Central memory CD8-positive, alpha-beta T cell (primary cell): ENCODE measurements at regions not wholly inside any gene's neighbourhood (a gene's known extent, or its start where the extent isn't known, plus 50 kb on each side); places are given as distances from the start of the nearest gene placed in this dataset.

Source experiments
- ATAC-seq: fragments of 150-1000 bp; cut with Tn5 transposase; replicated peaks from 2 replicates; pipeline ENCODE4 v1.10.0; 2022; ENCODE audit warnings: mild to moderate bottlenecking, moderate FRiP score, moderate number of reproducible peaks; ENCODE audit not compliant: poor library complexity, severe bottlenecking; ENCODE audit errors: extremely low read depth
- DNase-seq, 2 donors: peaks; one replicate each; pipeline ENCODE4 v3.0.0; 2021; ENCODE audit warnings: low spot score in 2 of 2
- H3K27ac Mint-ChIP-seq: one replicate; pipeline ENCODE4 v1.8.0; 2022; ENCODE audit warnings: low read depth, mild to moderate bottlenecking, moderate library complexity, mixed read lengths
- H3K27me3 Mint-ChIP-seq: one replicate; pipeline ENCODE4 v1.8.0; 2022; ENCODE audit warnings: mixed read lengths
- H3K36me3 Mint-ChIP-seq: one replicate; pipeline ENCODE4 v1.8.0; 2022; ENCODE audit warnings: mild to moderate bottlenecking, moderate library complexity, mixed read lengths; ENCODE audit not compliant: insufficient read depth
- H3K4me1 Mint-ChIP-seq: one replicate; pipeline ENCODE4 v1.8.0; 2022; ENCODE audit warnings: mixed read lengths
- H3K4me3 Mint-ChIP-seq: one replicate; pipeline ENCODE4 v1.8.0; 2022; ENCODE audit warnings: mild to moderate bottlenecking, moderate library complexity, mixed read lengths
- H3K9me3 Mint-ChIP-seq: one replicate; pipeline ENCODE4 v1.8.0; 2022; ENCODE audit warnings: mixed read lengths

- H3K4me3 Mint-ChIP-seq, result no peak overlapping the region
- no peaks in the 10 kb centered on the region for H3K4me1 Mint-ChIP-seq
- H3K27ac Mint-ChIP-seq, result no peak overlapping the region
- H3K36me3 Mint-ChIP-seq, result peaks cover 2% of the 10 kb centered on the region
- ATAC-seq, result no peak
- no peaks in the 10 kb centered on the region for H3K27me3 Mint-ChIP-seq
- peaks cover 17% of the 10 kb centered on the region for H3K9me3 Mint-ChIP-seq
- no peak for DNase-seq
Observed at GRCh38 chr7:46452561-46453135, 531.6 kb upstream of the IGFBP3 start.

GRCh38 chr7:46451846-46452245 is 530.8 kb upstream of the IGFBP3 start:
- Mint-ChIP-seq H3K4me3 (no peak overlapping the region), H3K4me1 (no peaks in the 10 kb centered on the region), H3K36me3 (peaks cover 2% of the 10 kb centered on the region), H3K27me3 (no peaks in the 10 kb centered on the region), H3K27ac (no peak overlapping the region), H3K9me3 (peaks cover 17% of the 10 kb centered on the region)
- ATAC-seq (no peak), DNase-seq (no peak)

DNA sequence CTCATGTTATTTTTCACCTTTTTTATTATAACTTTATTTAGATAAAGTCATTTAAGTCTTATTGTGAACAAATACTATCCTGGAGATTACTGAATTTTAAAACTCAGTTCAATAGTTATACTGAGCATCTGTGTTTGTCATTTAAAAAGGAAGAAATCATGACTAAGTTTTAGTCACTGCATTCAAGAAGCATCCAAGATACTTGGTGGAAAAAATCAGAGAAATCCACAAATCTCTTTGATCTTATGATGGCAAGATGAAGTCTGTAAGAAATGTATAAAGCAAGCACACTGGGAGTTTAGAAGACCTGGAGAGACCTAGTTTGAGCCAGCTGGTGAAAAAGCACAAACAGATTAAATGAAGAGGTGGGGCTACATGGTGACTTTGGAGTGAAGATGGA is 529.8 kb upstream of the IGFBP3 start:
- no peak for ATAC-seq
- no peaks in the 10 kb centered on the region for H3K4me1 Mint-ChIP-seq
- no peaks in the 10 kb centered on the region for H3K27me3 Mint-ChIP-seq
- H3K36me3 Mint-ChIP-seq, result peaks cover 2% of the 10 kb centered on the region
- peaks cover 24% of the 10 kb centered on the region for H3K9me3 Mint-ChIP-seq
- no peak overlapping the region for H3K4me3 Mint-ChIP-seq
- H3K27ac Mint-ChIP-seq, result no peak overlapping the region
- no peak for DNase-seq

GRCh38 chr7:46450425-46450824 is 529.4 kb upstream of the IGFBP3 start:
- H3K36me3 Mint-ChIP-seq, result peaks cover 2% of the 10 kb centered on the region
- no peak for ATAC-seq
- no peak for DNase-seq
- no peak overlapping the region for H3K27ac Mint-ChIP-seq
- no peak overlapping the region for H3K4me3 Mint-ChIP-seq
- H3K4me1 Mint-ChIP-seq, result no peaks in the 10 kb centered on the region
- no peaks in the 10 kb centered on the region for H3K27me3 Mint-ChIP-seq
- H3K9me3 Mint-ChIP-seq, result peaks cover 28% of the 10 kb centered on the region

DNA sequence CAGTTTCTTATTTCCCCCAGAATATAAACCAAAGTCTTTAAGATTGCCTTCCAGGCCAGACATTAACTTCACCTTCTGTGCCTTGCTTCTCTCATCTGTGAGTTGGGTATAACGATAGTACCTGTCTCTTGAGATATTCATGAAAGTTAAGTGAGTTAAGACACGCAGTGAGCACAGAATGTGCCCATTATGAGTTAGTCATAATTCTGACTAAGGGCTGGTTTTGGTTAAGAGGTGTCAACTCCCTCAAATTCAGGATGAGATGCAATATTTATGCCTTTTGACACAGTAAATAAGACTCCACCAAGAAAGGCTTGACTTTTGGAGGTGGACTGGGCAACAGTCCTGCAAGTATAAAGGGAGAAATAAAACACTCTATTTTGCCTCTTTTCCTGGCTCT is 528.7 kb upstream of the IGFBP3 start:
- DNase-seq (no peak), ATAC-seq (no peak)
- Mint-ChIP-seq H3K36me3 (peaks cover 2% of the 10 kb centered on the region), H3K4me3 (no peak overlapping the region), H3K4me1 (no peaks in the 10 kb centered on the region), H3K27me3 (no peaks in the 10 kb centered on the region), H3K9me3 (peaks cover 26% of the 10 kb centered on the region), H3K27ac (no peak overlapping the region)

DNA sequence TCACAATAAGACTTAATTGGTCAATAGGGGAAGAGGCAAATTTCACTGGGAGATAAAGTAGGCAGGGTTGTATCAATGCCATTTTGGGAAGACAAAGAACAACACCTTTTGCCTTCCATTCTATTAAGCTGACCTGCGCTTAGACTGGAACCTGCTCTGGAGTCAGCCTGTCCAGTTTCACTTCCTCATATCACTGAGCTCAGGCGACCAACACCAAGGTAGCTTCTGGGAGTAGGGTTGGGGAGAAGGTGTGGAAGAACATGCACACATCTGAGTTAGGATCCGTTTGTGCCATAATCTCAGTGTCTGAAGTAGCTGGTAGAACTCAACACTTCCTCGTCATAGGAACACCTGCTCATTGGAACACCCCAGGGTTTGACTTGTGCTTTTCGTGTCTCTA is 527.4 kb upstream of the IGFBP3 start:
- peaks cover 2% of the 10 kb centered on the region for H3K36me3 Mint-ChIP-seq
- DNase-seq (no peak), ATAC-seq (no peak)
- no peak overlapping the region for H3K27ac Mint-ChIP-seq
- peaks cover 34% of the 10 kb centered on the region for H3K9me3 Mint-ChIP-seq
- no peaks in the 10 kb centered on the region for H3K27me3 Mint-ChIP-seq
- no peaks in the 10 kb centered on the region for H3K4me1 Mint-ChIP-seq
- H3K4me3 Mint-ChIP-seq, result no peak overlapping the region

DNA sequence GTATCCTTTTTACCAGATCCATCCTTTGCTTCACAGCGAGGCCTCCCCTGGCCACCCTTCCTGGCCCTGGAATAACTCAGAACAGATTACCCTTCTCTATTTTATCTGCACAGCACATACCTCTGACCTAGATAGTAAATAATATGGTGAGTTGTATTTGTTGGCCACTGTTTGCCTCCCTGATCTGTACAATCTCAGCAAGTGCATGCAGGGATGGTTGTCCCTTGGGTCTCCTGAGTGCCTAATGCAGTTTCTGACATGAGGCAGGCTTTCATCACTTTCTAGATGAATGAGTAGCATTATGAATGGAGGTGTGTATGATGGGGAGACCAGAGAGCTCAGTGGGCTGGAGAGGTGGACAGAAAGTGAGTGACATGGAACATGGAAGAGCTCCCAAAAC is 525.1 kb upstream of the IGFBP3 start:
- H3K36me3 Mint-ChIP-seq, result peaks cover 2% of the 10 kb centered on the region
- H3K9me3 Mint-ChIP-seq, result peaks cover 32% of the 10 kb centered on the region
- DNase-seq (no peak), ATAC-seq (no peak)
- no peak overlapping the region for H3K27ac Mint-ChIP-seq
- H3K4me3 Mint-ChIP-seq, result no peak overlapping the region
- no peaks in the 10 kb centered on the region for H3K4me1 Mint-ChIP-seq
- no peaks in the 10 kb centered on the region for H3K27me3 Mint-ChIP-seq

- H3K27ac Mint-ChIP-seq, result no peak overlapping the region
- no peaks in the 10 kb centered on the region for H3K4me1 Mint-ChIP-seq
- DNase-seq, result no peak
- no peak overlapping the region for H3K4me3 Mint-ChIP-seq
- H3K27me3 Mint-ChIP-seq, result no peaks in the 10 kb centered on the region
- H3K36me3 Mint-ChIP-seq, result no peaks in the 10 kb centered on the region
- no peak for ATAC-seq
- peaks cover 28% of the 10 kb centered on the region for H3K9me3 Mint-ChIP-seq
Observed at GRCh38 chr7:46444256-46444655, 523.2 kb upstream of the IGFBP3 start.

DNA sequence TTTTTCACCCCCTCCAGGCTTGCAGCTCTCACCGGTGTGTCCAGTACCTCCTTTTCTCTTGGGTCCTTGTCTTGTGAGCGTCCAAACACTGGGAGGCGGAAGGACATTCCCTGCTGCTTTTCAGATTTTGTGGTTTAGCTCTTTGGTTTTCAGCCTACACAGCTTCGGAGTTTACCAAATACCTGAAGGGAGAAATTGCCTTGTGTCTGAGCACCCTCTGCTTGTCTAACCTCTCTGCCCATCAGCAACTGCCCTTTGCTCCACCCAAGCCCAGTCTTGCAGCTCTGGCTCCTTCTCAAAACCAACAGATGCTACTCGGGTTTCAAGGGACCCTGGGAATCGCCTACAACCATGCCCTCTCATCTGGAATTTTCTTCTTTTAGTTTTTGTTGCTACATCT is 519.1 kb upstream of the IGFBP3 start:
- no peaks in the 10 kb centered on the region for H3K27me3 Mint-ChIP-seq
- DNase-seq (no peak), ATAC-seq (no peak)
- H3K4me3 Mint-ChIP-seq, result no peak overlapping the region
- H3K27ac Mint-ChIP-seq, result no peak overlapping the region
- no peaks in the 10 kb centered on the region for H3K36me3 Mint-ChIP-seq
- H3K4me1 Mint-ChIP-seq, result no peaks in the 10 kb centered on the region
- peaks cover 11% of the 10 kb centered on the region for H3K9me3 Mint-ChIP-seq

- Mint-ChIP-seq H3K9me3 (peaks cover 21% of the 10 kb centered on the region), H3K4me1 (no peaks in the 10 kb centered on the region), H3K36me3 (no peaks in the 10 kb centered on the region), H3K27me3 (no peaks in the 10 kb centered on the region), H3K27ac (no peak overlapping the region), H3K4me3 (no peak overlapping the region)
- no peak for DNase-seq
- no peak for ATAC-seq
Observed at GRCh38 chr7:46432708-46433107, 511.6 kb upstream of the IGFBP3 start.

- H3K9me3 Mint-ChIP-seq, result peaks cover 38% of the 10 kb centered on the region
- DNase-seq, result no peak
- no peak overlapping the region for H3K4me3 Mint-ChIP-seq
- H3K4me1 Mint-ChIP-seq, result no peaks in the 10 kb centered on the region
- no peak overlapping the region for H3K27ac Mint-ChIP-seq
- ATAC-seq, result no peak
- no peaks in the 10 kb centered on the region for H3K27me3 Mint-ChIP-seq
- H3K36me3 Mint-ChIP-seq, result no peaks in the 10 kb centered on the region
Observed at GRCh38 chr7:46428295-46428694, 507.2 kb upstream of the IGFBP3 start.

DNA sequence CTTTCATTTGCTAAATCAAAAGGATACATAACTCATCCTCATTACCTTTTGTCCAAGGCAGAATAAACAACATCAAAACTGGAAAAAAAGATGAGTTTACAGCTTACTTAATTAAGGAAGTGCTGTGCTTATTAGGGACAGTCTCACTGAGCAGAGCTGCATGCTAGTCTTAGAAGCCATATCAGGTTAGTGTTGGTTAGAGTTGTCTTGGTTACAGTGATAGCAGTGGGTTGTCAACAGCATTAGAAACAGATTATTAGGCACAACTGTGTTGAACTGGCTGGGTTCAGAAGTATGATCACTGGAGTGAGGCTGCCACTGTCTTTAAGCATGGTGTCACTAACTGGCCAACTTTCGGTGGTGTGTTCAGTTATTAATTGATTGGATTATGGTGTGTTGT is 503.9 kb upstream of the IGFBP3 start:
- no peaks in the 10 kb centered on the region for H3K27me3 Mint-ChIP-seq
- DNase-seq (no peak), ATAC-seq (no peak)
- H3K36me3 Mint-ChIP-seq, result no peaks in the 10 kb centered on the region
- H3K4me1 Mint-ChIP-seq, result no peaks in the 10 kb centered on the region
- H3K27ac Mint-ChIP-seq, result no peak overlapping the region
- H3K4me3 Mint-ChIP-seq, result no peak overlapping the region
- H3K9me3 Mint-ChIP-seq, result peaks cover 25% of the 10 kb centered on the region

GRCh38 chr7:46421441-46422230 is 500.6 kb upstream of the IGFBP3 start:
- Mint-ChIP-seq H3K27ac (no peak overlapping the region), H3K4me3 (no peak overlapping the region), H3K4me1 (no peaks in the 10 kb centered on the region), H3K9me3 (peaks cover 17% of the 10 kb centered on the region), H3K36me3 (no peaks in the 10 kb centered on the region), H3K27me3 (no peaks in the 10 kb centered on the region)
- ATAC-seq (no peak), DNase-seq (no peak)
